ENCODE measurements at regions not wholly inside any gene's neighbourhood (a gene's known extent, or its start where the extent isn't known, plus 50 kb on each side); places are given as distances from the start of the nearest gene placed in this dataset.
A peak's percentile ranks its signal among the peaks of the same experiment; 100 is the strongest.

DNA sequence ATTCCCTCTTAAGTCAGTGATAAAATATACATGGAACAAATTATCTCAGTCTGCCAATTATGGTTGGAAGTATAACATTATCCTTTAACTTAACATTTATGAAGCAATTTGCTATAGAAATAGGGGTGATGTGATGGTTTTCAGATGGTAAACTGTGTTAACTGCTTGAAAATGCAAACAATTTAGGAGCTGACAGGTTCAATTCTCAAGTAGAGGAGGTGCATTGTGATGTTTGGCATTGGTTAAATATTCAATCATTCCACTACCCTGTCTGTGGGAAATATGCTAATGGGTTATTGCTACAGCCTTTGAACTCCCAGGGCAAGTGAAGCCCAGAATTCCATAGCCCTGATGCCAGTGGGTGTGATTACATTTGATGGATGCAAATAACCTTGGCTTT is 243.4 kb upstream of the GK2 start:
- H3K27me3 ChIP-seq (ENCODE audit: control insufficient read depth in 3 of 3, insufficient read depth in 3 of 3, low read length in 2 of 3), result no peaks in the 10 kb centered on the region
- no peak for TF ChIP-seq CTCF (IDR thresholded peaks at IDR 0.05; ENCODE audit: control extremely low read depth, extremely low read depth)
- no peak for ATAC-seq (ENCODE audit: insufficient read depth, low FRiP score)
- H3K36me3 ChIP-seq (ENCODE audit: control insufficient read depth in 4 of 4, insufficient read depth in 4 of 4, low read length in 4 of 4), result no peaks in the 10 kb centered on the region
- DNase-seq, result peak; percentile 21 to 93 (median 89)
- H3K9ac ChIP-seq (ENCODE audit: insufficient read depth in 1 of 2, low read length in 2 of 2), result no peak overlapping the region
- H3K4me3 ChIP-seq, result no peak overlapping the region
- H3K4me1 ChIP-seq (ENCODE audit: control insufficient read depth in 5 of 5, insufficient read depth in 5 of 5, low read length in 5 of 5), result peaks cover 0 to 21% (median 0%) of the 10 kb centered on the region in 5 donors
- no peaks in the 10 kb centered on the region for H3K9me3 ChIP-seq (ENCODE audit: control insufficient read depth in 4 of 4, insufficient read depth in 3 of 4, low read length in 3 of 4)
- no peak overlapping the region for H3K27ac ChIP-seq (ENCODE audit: low read depth in 1 of 2, low read length in 1 of 2)

GRCh38 chr4:79650794-79651431 is 242.9 kb upstream of the GK2 start:
- peak in 1 of 3 donors; percentile 13 for DNase-seq
- no peak overlapping the region for H3K9ac ChIP-seq (ENCODE audit: insufficient read depth in 1 of 2, low read length in 2 of 2)
- peaks cover 0 to 21% (median 0%) of the 10 kb centered on the region in 5 donors for H3K4me1 ChIP-seq (ENCODE audit: control insufficient read depth in 5 of 5, insufficient read depth in 5 of 5, low read length in 5 of 5)
- no peaks in the 10 kb centered on the region for H3K36me3 ChIP-seq (ENCODE audit: control insufficient read depth in 4 of 4, insufficient read depth in 4 of 4, low read length in 4 of 4)
- no peak overlapping the region for H3K27ac ChIP-seq (ENCODE audit: low read depth in 1 of 2, low read length in 1 of 2)
- no peaks in the 10 kb centered on the region for H3K9me3 ChIP-seq (ENCODE audit: control insufficient read depth in 4 of 4, insufficient read depth in 3 of 4, low read length in 3 of 4)
- 46 to 78% methylated on average over 3 of the region's 3 CpGs for WGBS, 2 donors
- ATAC-seq (ENCODE audit: insufficient read depth, low FRiP score), result no peak
- no peak overlapping the region for H3K4me3 ChIP-seq
- no peaks in the 10 kb centered on the region for H3K27me3 ChIP-seq (ENCODE audit: control insufficient read depth in 3 of 3, insufficient read depth in 3 of 3, low read length in 2 of 3)
- TF ChIP-seq CTCF (IDR thresholded peaks at IDR 0.05; ENCODE audit: control extremely low read depth, extremely low read depth), result no peak

- no peaks in the 10 kb centered on the region for H3K9me3 ChIP-seq (ENCODE audit: control insufficient read depth in 4 of 4, insufficient read depth in 3 of 4, low read length in 3 of 4)
- H3K27ac ChIP-seq (ENCODE audit: low read depth in 1 of 2, low read length in 1 of 2), result no peak overlapping the region
- ATAC-seq (ENCODE audit: insufficient read depth, low FRiP score) (no peak), DNase-seq (no peak)
- no peaks in the 10 kb centered on the region for H3K36me3 ChIP-seq (ENCODE audit: control insufficient read depth in 4 of 4, insufficient read depth in 4 of 4, low read length in 4 of 4)
- peaks cover 0 to 21% (median 0%) of the 10 kb centered on the region in 5 donors for H3K4me1 ChIP-seq (ENCODE audit: control insufficient read depth in 5 of 5, insufficient read depth in 5 of 5, low read length in 5 of 5)
- 90 to 95% methylated on average over 2 of the region's 2 CpGs for WGBS, 2 donors
- no peak for TF ChIP-seq CTCF (IDR thresholded peaks at IDR 0.05; ENCODE audit: control extremely low read depth, extremely low read depth)
- H3K27me3 ChIP-seq (ENCODE audit: control insufficient read depth in 3 of 3, insufficient read depth in 3 of 3, low read length in 2 of 3), result no peaks in the 10 kb centered on the region
- H3K9ac ChIP-seq (ENCODE audit: insufficient read depth in 1 of 2, low read length in 2 of 2), result no peak overlapping the region
- no peak overlapping the region for H3K4me3 ChIP-seq
These were observed 242.2 kb upstream of the GK2 start for GRCh38 chr4:79650217-79650616.

GRCh38 chr4:79645942-79646341 is 237.9 kb upstream of the GK2 start:
- Histone ChIP-seq H3K4me1 (ENCODE audit: control insufficient read depth in 5 of 5, insufficient read depth in 5 of 5, low read length in 5 of 5) (peaks cover 0 to 4% (median 0%) of the 10 kb centered on the region in 5 donors), H3K4me3 (no peak overlapping the region), H3K9ac (ENCODE audit: insufficient read depth in 1 of 2, low read length in 2 of 2) (no peak overlapping the region), H3K9me3 (ENCODE audit: control insufficient read depth in 4 of 4, insufficient read depth in 3 of 4, low read length in 3 of 4) (peaks cover 0 to 4% (median 0%) of the 10 kb centered on the region in 4 donors), H3K27ac (ENCODE audit: low read depth in 1 of 2, low read length in 1 of 2) (no peak overlapping the region), H3K27me3 (ENCODE audit: control insufficient read depth in 3 of 3, insufficient read depth in 3 of 3, low read length in 2 of 3) (no peaks in the 10 kb centered on the region), H3K36me3 (ENCODE audit: control insufficient read depth in 4 of 4, insufficient read depth in 4 of 4, low read length in 4 of 4) (no peaks in the 10 kb centered on the region)
- WGBS, 2 donors, result 66 to 78% methylated on average over 2 of the region's 2 CpGs
- DNase-seq (no peak), ATAC-seq (ENCODE audit: insufficient read depth, low FRiP score) (no peak)
- TF ChIP-seq CTCF (IDR thresholded peaks at IDR 0.05; ENCODE audit: control extremely low read depth, extremely low read depth), result no peak

Measured in lung (tissue), 11 donors.